ENCODE measurements at regions not wholly inside any gene's neighbourhood (a gene's known extent, or its start where the extent isn't known, plus 50 kb on each side); places are given as distances from the start of the nearest gene placed in this dataset.

DNA sequence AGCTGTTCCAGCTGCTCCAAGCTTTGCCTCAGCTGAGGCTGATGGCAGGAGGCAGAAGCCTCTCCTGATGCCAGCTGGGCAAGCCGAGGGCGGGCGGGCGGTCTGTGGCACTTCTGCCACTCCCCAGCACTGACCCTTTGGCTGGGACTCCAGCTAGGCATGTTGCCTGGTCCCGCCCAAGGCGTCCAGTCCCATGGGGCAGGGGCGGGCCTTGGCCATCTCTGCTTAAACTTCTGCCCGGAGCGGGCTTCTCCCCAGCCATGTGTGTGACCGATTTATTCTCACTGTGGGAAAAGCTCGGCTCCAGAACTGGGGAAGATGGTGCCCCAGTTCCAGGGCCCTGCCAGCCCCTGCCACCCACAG lies 349.1 kb downstream of the SEC14L1 start:
- TF ChIP-seq, protein P1, sequence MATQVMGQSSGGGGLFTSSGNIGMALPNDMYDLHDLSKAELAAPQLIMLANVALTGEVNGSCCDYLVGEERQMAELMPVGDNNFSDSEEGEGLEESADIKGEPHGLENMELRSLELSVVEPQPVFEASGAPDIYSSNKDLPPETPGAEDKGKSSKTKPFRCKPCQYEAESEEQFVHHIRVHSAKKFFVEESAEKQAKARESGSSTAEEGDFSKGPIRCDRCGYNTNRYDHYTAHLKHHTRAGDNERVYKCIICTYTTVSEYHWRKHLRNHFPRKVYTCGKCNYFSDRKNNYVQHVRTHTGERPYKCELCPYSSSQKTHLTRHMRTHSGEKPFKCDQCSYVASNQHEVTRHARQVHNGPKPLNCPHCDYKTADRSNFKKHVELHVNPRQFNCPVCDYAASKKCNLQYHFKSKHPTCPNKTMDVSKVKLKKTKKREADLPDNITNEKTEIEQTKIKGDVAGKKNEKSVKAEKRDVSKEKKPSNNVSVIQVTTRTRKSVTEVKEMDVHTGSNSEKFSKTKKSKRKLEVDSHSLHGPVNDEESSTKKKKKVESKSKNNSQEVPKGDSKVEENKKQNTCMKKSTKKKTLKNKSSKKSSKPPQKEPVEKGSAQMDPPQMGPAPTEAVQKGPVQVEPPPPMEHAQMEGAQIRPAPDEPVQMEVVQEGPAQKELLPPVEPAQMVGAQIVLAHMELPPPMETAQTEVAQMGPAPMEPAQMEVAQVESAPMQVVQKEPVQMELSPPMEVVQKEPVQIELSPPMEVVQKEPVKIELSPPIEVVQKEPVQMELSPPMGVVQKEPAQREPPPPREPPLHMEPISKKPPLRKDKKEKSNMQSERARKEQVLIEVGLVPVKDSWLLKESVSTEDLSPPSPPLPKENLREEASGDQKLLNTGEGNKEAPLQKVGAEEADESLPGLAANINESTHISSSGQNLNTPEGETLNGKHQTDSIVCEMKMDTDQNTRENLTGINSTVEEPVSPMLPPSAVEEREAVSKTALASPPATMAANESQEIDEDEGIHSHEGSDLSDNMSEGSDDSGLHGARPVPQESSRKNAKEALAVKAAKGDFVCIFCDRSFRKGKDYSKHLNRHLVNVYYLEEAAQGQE (IDR thresholded peaks at IDR 0.05; ENCODE audit: insufficient read depth in 1 of 2, low read depth in 2 of 2, low read length in 2 of 2): no peak
- TF ChIP-seq SIN3A (IDR thresholded peaks at IDR 0.05; ENCODE audit: borderline replicate concordance, insufficient read depth, low read length) (no peak), TAF1 (IDR thresholded peaks at IDR 0.05; ENCODE audit: borderline replicate concordance, insufficient read depth, low read length) (no peak), FOXP2 (optimal IDR thresholded peaks at IDR 0.05; ENCODE audit: borderline replicate concordance, extremely low read depth, extremely low read length, insufficient read depth) (no peak), POLR2AphosphoS5 (IDR thresholded peaks at IDR 0.05; ENCODE audit: low read depth, low read length) (no peak)

GRCh38 chr17:77490361-77491183 lies 349.8 kb downstream of the SEC14L1 start:
- TF ChIP-seq SIN3A (IDR thresholded peaks at IDR 0.05; ENCODE audit: borderline replicate concordance, insufficient read depth, low read length) (no peak), FOXP2 (optimal IDR thresholded peaks at IDR 0.05; ENCODE audit: borderline replicate concordance, extremely low read depth, extremely low read length, insufficient read depth) (no peak), TAF1 (IDR thresholded peaks at IDR 0.05; ENCODE audit: borderline replicate concordance, insufficient read depth, low read length) (no peak), POLR2AphosphoS5 (IDR thresholded peaks at IDR 0.05; ENCODE audit: low read depth, low read length) (no peak)
- TF ChIP-seq, protein P1 (IDR thresholded peaks at IDR 0.05; ENCODE audit: insufficient read depth in 1 of 2, low read depth in 2 of 2, low read length in 2 of 2): no peak

DNA sequence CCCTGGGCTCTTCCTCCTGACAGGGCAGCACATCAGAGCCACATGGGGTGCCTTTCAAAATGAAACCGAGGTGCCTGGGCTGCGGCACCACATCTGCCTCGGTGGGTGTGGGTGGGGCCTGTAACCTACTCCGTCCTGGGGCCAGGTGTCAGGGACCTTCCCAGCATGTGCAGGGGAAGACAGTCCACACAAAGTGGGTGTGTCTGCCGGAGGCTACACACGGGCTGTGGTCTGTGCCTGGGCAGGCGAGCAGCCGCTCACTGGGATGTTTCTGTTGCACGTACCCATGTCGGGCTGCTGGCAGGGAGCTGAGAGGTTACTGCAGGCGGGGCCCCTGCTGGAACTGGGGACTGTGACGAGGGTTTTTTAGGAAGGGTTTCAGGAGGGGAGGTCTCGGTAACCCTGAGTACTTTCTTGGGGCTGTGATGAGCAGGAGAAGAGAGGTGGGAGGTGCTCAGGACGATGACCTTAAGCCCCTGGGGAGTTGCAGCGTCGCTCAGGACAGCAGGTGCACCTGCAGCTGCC lies 351.2 kb downstream of the SEC14L1 start:
- no peak for TF ChIP-seq TAF1 (IDR thresholded peaks at IDR 0.05; ENCODE audit: borderline replicate concordance, insufficient read depth, low read length)
- no peak for TF ChIP-seq FOXP2 (optimal IDR thresholded peaks at IDR 0.05; ENCODE audit: borderline replicate concordance, extremely low read depth, extremely low read length, insufficient read depth)
- TF ChIP-seq, protein P1 (IDR thresholded peaks at IDR 0.05; ENCODE audit: insufficient read depth in 1 of 2, low read depth in 2 of 2, low read length in 2 of 2): no peak
- TF ChIP-seq SIN3A (IDR thresholded peaks at IDR 0.05; ENCODE audit: borderline replicate concordance, insufficient read depth, low read length): no peak
- no peak for TF ChIP-seq POLR2AphosphoS5 (IDR thresholded peaks at IDR 0.05; ENCODE audit: low read depth, low read length)

GRCh38 chr17:77492446-77493237 lies 351.9 kb downstream of the SEC14L1 start:
- TF ChIP-seq TAF1 (IDR thresholded peaks at IDR 0.05; ENCODE audit: borderline replicate concordance, insufficient read depth, low read length) (no peak), POLR2AphosphoS5 (IDR thresholded peaks at IDR 0.05; ENCODE audit: low read depth, low read length) (no peak), SIN3A (IDR thresholded peaks at IDR 0.05; ENCODE audit: borderline replicate concordance, insufficient read depth, low read length) (no peak), FOXP2 (optimal IDR thresholded peaks at IDR 0.05; ENCODE audit: borderline replicate concordance, extremely low read depth, extremely low read length, insufficient read depth) (no peak)
- TF ChIP-seq, protein P1 (IDR thresholded peaks at IDR 0.05; ENCODE audit: insufficient read depth in 1 of 2, low read depth in 2 of 2, low read length in 2 of 2): no peak

Data from PFSK-1 (cell line).